HCT116 (cell line): ENCODE measurements at regions not wholly inside any gene's neighbourhood (a gene's known extent, or its start where the extent isn't known, plus 50 kb on each side); places are given as distances from the start of the nearest gene placed in this dataset.

Experiments
- ATAC-seq: fragments of 200-7000 bp; cut with Tn5 transposase; 2 replicates; pipeline ENCODE4 v1.9.1; 2020; ENCODE audit warnings: mild to moderate bottlenecking, moderate library complexity
- BruUV-seq: library from RNA; stranded (reverse); fragments of 400-500 nt; replicated peaks from 2 replicates; lab custom pipeline; 2021; lab: Mats Ljungman, UMichigan
- CTCF ChIA-PET: fragments of 300-600 bp; sonication (Branson Sonifier 250); formaldehyde crosslinking; loops from one replicate; lab custom pipeline; 2021; ENCODE audit warnings: antibody characterized with exemption; lab: Charles Lee
- POLR2A ChIA-PET: fragments of 300-600, 350-600 bp; sonication (Branson Sonifier 250); formaldehyde crosslinking; loops from one replicate; lab custom pipeline; 2021; ENCODE audit warnings: antibody characterized with exemption; lab: Charles Lee
- RAD21 ChIA-PET, 2 experiments: fragments of 300-600 bp; sonication (Branson Sonifier 250); formaldehyde crosslinking; loops; one replicate each; lab custom pipeline; 2023; ENCODE audit warnings: low total read pairs in 2 of 2; ENCODE audit not compliant: uncharacterized antibody in 2 of 2, unreplicated experiment in 2 of 2, low non-redundant PET in 1 of 2; lab: Charles Lee
- DNase-seq: peaks from one replicate; pipeline ENCODE4 v3.0.0-alpha.2; 2010; ENCODE audit warnings: low read depth, low spot score
- H2AFZ ChIP-seq: fragments of 200-600 bp; shearing (Covaris generic), sonication (generic); 2 replicates; pipeline ENCODE4 v1.6.1; 2017; ENCODE audit warnings: low read depth, mixed run types, mixed read lengths, antibody characterized with exemption, low read length; ENCODE audit not compliant: poor library complexity, severe bottlenecking
- H3K27ac ChIP-seq: 2 replicates; pipeline ENCODE4 v1.5.1; 2012; ENCODE audit warnings: low read depth, low read length
- H3K27me3 ChIP-seq: fragments of 200-600 bp; sonication (generic); 2 replicates; pipeline ENCODE4 v1.6.1; 2016; ENCODE audit warnings: mixed run types, low read length, mixed read lengths; ENCODE audit not compliant: insufficient read depth
- H3K36me3 ChIP-seq, 2 experiments: fragments of 200-500 bp in 1 of 2; fragments of 200-600 bp in 1 of 2; sonication (Bioruptor generic) in 1 of 2; sonication (generic) in 1 of 2; 2 replicates each; pipeline versions ENCODE4 v1.5.1 to v1.6.1; 2014 to 2016; ENCODE audit warnings: low read length in 2 of 2, inconsistent platforms in 1 of 2, mixed read lengths in 1 of 2, mixed run types in 1 of 2; ENCODE audit not compliant: insufficient read depth in 2 of 2, control insufficient read depth in 1 of 2
- H3K4me1 ChIP-seq, 2 experiments: fragments of 200-600 bp in 1 of 2; sonication (generic) in 1 of 2; 2 replicates each; pipeline versions ENCODE4 v1.5.1 to v1.6.1; 2012 to 2017; ENCODE audit warnings: low read length in 2 of 2, inconsistent platforms in 1 of 2, mild to moderate bottlenecking in 1 of 2, mixed read lengths in 1 of 2, mixed run types in 1 of 2, moderate library complexity in 1 of 2; ENCODE audit not compliant: insufficient read depth in 2 of 2, control insufficient read depth in 1 of 2
- H3K4me2 ChIP-seq: fragments of 200-600 bp; sonication (generic); 2 replicates; pipeline ENCODE4 v1.6.1; 2017; ENCODE audit warnings: mixed run types, low read length, mixed read lengths
- H3K4me3 ChIP-seq, 2 experiments: fragments of 200-600 bp in 1 of 2; sonication (generic) in 1 of 2; replicated peaks in 1 of 2; 2 replicates each; pipeline ENCODE4 v1.5.1; 2011 to 2016; ENCODE audit warnings: low read length in 2 of 2, control low read depth in 1 of 2, low read depth in 1 of 2, mild to moderate bottlenecking in 1 of 2, mixed read lengths in 1 of 2, mixed run types in 1 of 2
- H3K79me2 ChIP-seq: fragments of 200-600 bp; sonication (generic); 2 replicates; pipeline ENCODE4 v1.6.1; 2017; ENCODE audit warnings: mild to moderate bottlenecking, mixed run types, low read length, moderate library complexity, mixed read lengths; ENCODE audit not compliant: insufficient read depth
- H3K9ac ChIP-seq: fragments of 200-600 bp; sonication (generic); 2 replicates; pipeline ENCODE4 v1.6.1; 2016; ENCODE audit warnings: low read length, mixed read lengths
- H3K9me2 ChIP-seq: fragments of 200-600 bp; sonication (generic), shearing (Covaris generic); 2 replicates; pipeline ENCODE4 v1.6.1; 2017; ENCODE audit warnings: mixed run types, mild to moderate bottlenecking, moderate library complexity; ENCODE audit not compliant: insufficient read depth
- H3K9me3 ChIP-seq, 2 experiments: fragments of 200-500 bp in 1 of 2; fragments of 200-600 bp in 1 of 2; sonication (Bioruptor generic) in 1 of 2; sonication (generic) in 1 of 2; 2 replicates each; pipeline ENCODE4 v1.6.1; 2014 to 2017; ENCODE audit warnings: low read length in 2 of 2, mixed read lengths in 2 of 2, inconsistent platforms in 1 of 2, low read depth in 1 of 2, mild to moderate bottlenecking in 1 of 2, mixed run types in 1 of 2, moderate library complexity in 1 of 2; ENCODE audit not compliant: control insufficient read depth in 1 of 2, insufficient read depth in 1 of 2
- H4K20me1 ChIP-seq: fragments of 200-600 bp; sonication (generic), shearing (Covaris generic); 2 replicates; pipeline ENCODE4 v1.6.1; 2017; ENCODE audit warnings: mixed run types, mild to moderate bottlenecking, moderate library complexity; ENCODE audit not compliant: insufficient read depth
- CBX3 ChIP-seq: IDR thresholded peaks from 2 replicates; pipeline ENCODE4 v1.6.1; 2012; ENCODE audit warnings: low read depth
- CEBPB ChIP-seq: IDR thresholded peaks from 2 replicates; pipeline ENCODE4 v1.6.1; 2012; ENCODE audit warnings: low read depth
- EZH2 ChIP-seq: fragments of 200-600 bp; sonication (generic); IDR thresholded peaks from 2 replicates; pipeline ENCODE4 v1.6.1; 2017; ENCODE audit warnings: antibody characterized with exemption, mixed run types
- POLR2A ChIP-seq: IDR thresholded peaks from 2 replicates; pipeline ENCODE4 v1.7.0; 2011; ENCODE audit warnings: borderline replicate concordance; ENCODE audit not compliant: insufficient read depth, insufficient read length; ENCODE audit errors: extremely low read depth
- SP1 ChIP-seq: IDR thresholded peaks from 2 replicates; pipeline ENCODE4 v1.6.1; 2012; ENCODE audit warnings: low read depth
- intact Hi-C: fragments of 100-400 bp; cut with micrococcal nuclease; formaldehyde crosslinking; loops from 2 replicates; pipeline ENCODE4 v1.10.0; 2022
- TF ChIP-seq, protein P1 (sequence below): IDR thresholded peaks from 2 replicates; pipeline ENCODE4 v1.6.1; 2012
- TF ChIP-seq, protein P2 (sequence below): IDR thresholded peaks from 2 replicates; pipeline ENCODE4 v1.6.1; 2011; ENCODE audit warnings: mild to moderate bottlenecking, low read length, moderate library complexity; ENCODE audit not compliant: insufficient replicate concordance; ENCODE audit errors: extremely low read depth

DNA sequence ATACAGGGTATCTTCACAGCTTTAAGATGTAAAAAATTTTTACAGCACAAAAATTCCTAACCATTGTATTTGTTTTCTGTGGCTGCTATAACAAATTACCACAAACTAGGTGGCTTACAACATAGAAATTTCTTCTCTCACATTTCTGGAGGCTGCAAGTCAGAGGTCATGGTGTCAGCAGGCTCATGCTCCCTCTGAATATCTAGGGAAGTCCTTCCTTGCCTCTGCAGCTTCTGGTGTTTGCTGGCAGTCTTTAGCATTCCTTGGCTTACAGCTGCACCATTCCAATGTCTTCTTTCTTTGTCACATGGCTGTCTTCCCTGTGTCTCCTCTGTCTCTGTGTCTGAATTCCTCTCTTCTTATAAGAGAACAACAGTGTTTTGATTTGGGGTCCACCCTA is 310.2 kb upstream of the SUCLG2 start:
- H3K79me2 ChIP-seq: no peaks in the 10 kb centered on the region
- no peak overlapping the region for H3K9ac ChIP-seq
- no peak overlapping the region for H3K27ac ChIP-seq
- H3K27me3 ChIP-seq: no peaks in the 10 kb centered on the region
- no peaks in the 10 kb centered on the region for H3K4me1 ChIP-seq
- no peaks in the 10 kb centered on the region for H3K9me3 ChIP-seq
- DNase-seq (no peak), ATAC-seq (no peak)
- intact Hi-C loops: no loop called here
- TF ChIP-seq SP1 (no peak), EZH2 (no peak)
- H2AFZ ChIP-seq: no peak overlapping the region
- H3K36me3 ChIP-seq: no peaks in the 10 kb centered on the region
- H3K4me3 ChIP-seq: no peak overlapping the region
- CTCF ChIA-PET: no interaction called here
- H4K20me1 ChIP-seq: no peaks in the 10 kb centered on the region
- RAD21 ChIA-PET: no interaction called here
- no peak overlapping the region for H3K4me2 ChIP-seq
- H3K9me2 ChIP-seq: no peaks in the 10 kb centered on the region
- POLR2A ChIA-PET: no interaction called here
- no TSS peak for BruUV-seq

DNA sequence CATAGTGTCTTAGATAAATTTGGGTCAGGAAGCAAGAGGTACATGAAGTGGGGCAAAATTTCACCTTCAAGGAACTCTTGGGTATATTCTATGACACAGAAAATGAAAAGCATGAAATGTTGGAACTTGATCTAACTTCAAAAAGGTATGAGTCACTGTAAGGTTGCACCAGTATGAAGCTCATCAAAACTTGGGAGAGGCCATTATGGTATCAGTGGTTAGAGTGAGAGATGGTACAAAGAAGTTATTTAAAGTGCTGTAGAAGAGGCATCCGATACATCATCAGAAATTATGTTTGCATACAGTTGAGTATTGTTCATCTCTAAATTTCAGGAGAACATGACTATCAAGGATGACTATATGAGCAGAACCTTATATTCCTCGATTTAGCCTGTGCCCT is 302.9 kb upstream of the SUCLG2 start:
- no TSS peak for BruUV-seq
- Histone ChIP-seq H3K9me2 (no peaks in the 10 kb centered on the region), H2AFZ (no peak overlapping the region), H3K9ac (no peak overlapping the region), H3K9me3 (peaks cover 0 to 4% of the 10 kb centered on the region in 2 experiments; a peak in 1 of 4 replicates), H3K36me3 (no peaks in the 10 kb centered on the region), H3K79me2 (no peaks in the 10 kb centered on the region), H3K27me3 (no peaks in the 10 kb centered on the region), H3K27ac (no peak overlapping the region), H4K20me1 (no peaks in the 10 kb centered on the region), H3K4me3 (no peak overlapping the region), H3K4me2 (no peak overlapping the region), H3K4me1 (no peaks in the 10 kb centered on the region)
- no peak for TF ChIP-seq SP1
- no peak for TF ChIP-seq CEBPB
- TF ChIP-seq, protein P1, sequence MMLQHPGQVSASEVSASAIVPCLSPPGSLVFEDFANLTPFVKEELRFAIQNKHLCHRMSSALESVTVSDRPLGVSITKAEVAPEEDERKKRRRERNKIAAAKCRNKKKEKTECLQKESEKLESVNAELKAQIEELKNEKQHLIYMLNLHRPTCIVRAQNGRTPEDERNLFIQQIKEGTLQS: no peak
- no peak for TF ChIP-seq POLR2A
- TF ChIP-seq, protein P2, sequence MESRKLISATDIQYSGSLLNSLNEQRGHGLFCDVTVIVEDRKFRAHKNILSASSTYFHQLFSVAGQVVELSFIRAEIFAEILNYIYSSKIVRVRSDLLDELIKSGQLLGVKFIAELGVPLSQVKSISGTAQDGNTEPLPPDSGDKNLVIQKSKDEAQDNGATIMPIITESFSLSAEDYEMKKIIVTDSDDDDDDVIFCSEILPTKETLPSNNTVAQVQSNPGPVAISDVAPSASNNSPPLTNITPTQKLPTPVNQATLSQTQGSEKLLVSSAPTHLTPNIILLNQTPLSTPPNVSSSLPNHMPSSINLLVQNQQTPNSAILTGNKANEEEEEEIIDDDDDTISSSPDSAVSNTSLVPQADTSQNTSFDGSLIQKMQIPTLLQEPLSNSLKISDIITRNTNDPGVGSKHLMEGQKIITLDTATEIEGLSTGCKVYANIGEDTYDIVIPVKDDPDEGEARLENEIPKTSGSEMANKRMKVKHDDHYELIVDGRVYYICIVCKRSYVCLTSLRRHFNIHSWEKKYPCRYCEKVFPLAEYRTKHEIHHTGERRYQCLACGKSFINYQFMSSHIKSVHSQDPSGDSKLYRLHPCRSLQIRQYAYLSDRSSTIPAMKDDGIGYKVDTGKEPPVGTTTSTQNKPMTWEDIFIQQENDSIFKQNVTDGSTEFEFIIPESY: no peak
- no peak for TF ChIP-seq CBX3
- DNase-seq (no peak), ATAC-seq (no peak)
- CTCF ChIA-PET: no interaction called here
- RAD21 ChIA-PET: no interaction called here
- intact Hi-C loops: no loop called here
- POLR2A ChIA-PET: no interaction called here
